Thyroid gland (tissue), 4 donors: ENCODE measurements at regions not wholly inside any gene's neighbourhood (a gene's known extent, or its start where the extent isn't known, plus 50 kb on each side); places are given as distances from the start of the nearest gene placed in this dataset.

Source experiments
- POLR2A ChIP-seq, 2 donors: fragments of 450-650 bp; IDR thresholded peaks; one replicate each; pipeline ENCODE4 v1.6.1; 2017; ENCODE audit warnings: antibody characterized with exemption in 2 of 2, mild to moderate bottlenecking in 2 of 2, moderate library complexity in 1 of 2
- TF ChIP-seq, protein P1 (sequence below), 6 experiments: fragments of 200-600 bp in 3 of 6; fragments of 450-650 bp in 3 of 6; sonication (generic) in 3 of 6; IDR thresholded peaks; one replicate each; pipeline ENCODE4 v1.5.1; 2016 to 2019; ENCODE audit warnings: antibody characterized with exemption in 6 of 6, mild to moderate bottlenecking in 2 of 6, inconsistent platforms in 1 of 6, moderate library complexity in 1 of 6

DNA sequence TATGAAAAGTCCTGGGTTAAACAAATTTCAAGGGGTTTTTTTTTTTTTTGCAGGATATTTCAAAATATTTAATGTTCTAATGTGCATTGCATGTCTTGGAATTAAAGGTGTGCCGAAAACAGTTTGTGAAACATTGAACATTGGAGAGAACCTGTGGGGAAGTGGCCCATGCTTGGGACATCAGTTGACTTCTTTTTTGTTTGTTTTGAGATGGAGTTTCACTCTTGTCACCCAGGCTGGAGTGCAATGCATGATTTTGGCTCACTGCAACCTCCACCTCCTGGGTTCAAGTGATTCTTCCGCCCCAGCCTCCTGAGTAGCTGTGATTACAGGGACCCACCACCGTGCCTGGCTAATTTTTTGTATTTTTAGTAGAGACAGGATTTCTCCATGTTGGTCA is 71.0 kb upstream of the RAPH1 start:
- TF ChIP-seq, protein P1, sequence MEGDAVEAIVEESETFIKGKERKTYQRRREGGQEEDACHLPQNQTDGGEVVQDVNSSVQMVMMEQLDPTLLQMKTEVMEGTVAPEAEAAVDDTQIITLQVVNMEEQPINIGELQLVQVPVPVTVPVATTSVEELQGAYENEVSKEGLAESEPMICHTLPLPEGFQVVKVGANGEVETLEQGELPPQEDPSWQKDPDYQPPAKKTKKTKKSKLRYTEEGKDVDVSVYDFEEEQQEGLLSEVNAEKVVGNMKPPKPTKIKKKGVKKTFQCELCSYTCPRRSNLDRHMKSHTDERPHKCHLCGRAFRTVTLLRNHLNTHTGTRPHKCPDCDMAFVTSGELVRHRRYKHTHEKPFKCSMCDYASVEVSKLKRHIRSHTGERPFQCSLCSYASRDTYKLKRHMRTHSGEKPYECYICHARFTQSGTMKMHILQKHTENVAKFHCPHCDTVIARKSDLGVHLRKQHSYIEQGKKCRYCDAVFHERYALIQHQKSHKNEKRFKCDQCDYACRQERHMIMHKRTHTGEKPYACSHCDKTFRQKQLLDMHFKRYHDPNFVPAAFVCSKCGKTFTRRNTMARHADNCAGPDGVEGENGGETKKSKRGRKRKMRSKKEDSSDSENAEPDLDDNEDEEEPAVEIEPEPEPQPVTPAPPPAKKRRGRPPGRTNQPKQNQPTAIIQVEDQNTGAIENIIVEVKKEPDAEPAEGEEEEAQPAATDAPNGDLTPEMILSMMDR (IDR thresholded peaks at IDR 0.05): no peak
- TF ChIP-seq POLR2A (IDR thresholded peaks at IDR 0.05): no peak
